ENCODE measurements at regions not wholly inside any gene's neighbourhood (a gene's known extent, or its start where the extent isn't known, plus 50 kb on each side); places are given as distances from the start of the nearest gene placed in this dataset.

- no peak for TF ChIP-seq SP3 (tag by site-specific recombination; IDR thresholded peaks at IDR 0.05)
- no peak for TF ChIP-seq ZNF24 (tag by site-specific recombination; IDR thresholded peaks at IDR 0.05)
- no peak for TF ChIP-seq ZNF747 (tag by site-specific recombination; IDR thresholded peaks at IDR 0.05)
- TF ChIP-seq BCL11A (tag by site-specific recombination; IDR thresholded peaks at IDR 0.05; ENCODE audit: low read depth): no peak
- TF ChIP-seq ZNF600 (tag by site-specific recombination; IDR thresholded peaks at IDR 0.05): no peak
- no peak for TF ChIP-seq KLF7 (tag by site-specific recombination; IDR thresholded peaks at IDR 0.05; ENCODE audit: borderline replicate concordance)
- TF ChIP-seq HOXD13 (CRISPR knock-in tag; IDR thresholded peaks at IDR 0.05; ENCODE audit: borderline replicate concordance): no peak
- no peak for TF ChIP-seq ZIC2 (tag by site-specific recombination; IDR thresholded peaks at IDR 0.05)
- no peak for TF ChIP-seq IKZF3 (tag by site-specific recombination; IDR thresholded peaks at IDR 0.05)
- no peak for TF ChIP-seq ZNF843 (tag by site-specific recombination; IDR thresholded peaks at IDR 0.05)
- TF ChIP-seq ZNF426 (tag by site-specific recombination; IDR thresholded peaks at IDR 0.05): no peak
- no peak for TF ChIP-seq ZSCAN5A (tag by site-specific recombination; IDR thresholded peaks at IDR 0.05)
- TF ChIP-seq ZNF26 (tag by site-specific recombination; IDR thresholded peaks at IDR 0.05): no peak
- TF ChIP-seq ZNF211 (tag by site-specific recombination; IDR thresholded peaks at IDR 0.05; ENCODE audit: low read depth): no peak
- TF ChIP-seq FEZF1 (tag by site-specific recombination; IDR thresholded peaks at IDR 0.05): no peak
- no peak for TF ChIP-seq ZBTB7A (tag by site-specific recombination; IDR thresholded peaks at IDR 0.05; ENCODE audit: low read depth)
- no peak for TF ChIP-seq ZNF792 (tag by site-specific recombination; IDR thresholded peaks at IDR 0.05)
- no peak for TF ChIP-seq ZNF114 (tag by site-specific recombination; IDR thresholded peaks at IDR 0.05)
- TF ChIP-seq ZBTB10 (tag by site-specific recombination; IDR thresholded peaks at IDR 0.05): no peak
- no peak for TF ChIP-seq ZNF670 (tag by site-specific recombination; IDR thresholded peaks at IDR 0.05; ENCODE audit: low read depth)
- CTCF ChIA-PET: interaction anchor here (0.6 kb wide), 1 partner anchor 197 kb away, joined by 3 read pairs; no protein-coding TSS in a partner anchor
- Histone ChIP-seq H3K9me3 (ENCODE audit: control insufficient read depth, insufficient read depth, low read depth, low read length) (no peaks in the 10 kb centered on the region), H3K36me3 (ENCODE audit: control insufficient read depth in 2 of 2, insufficient read depth in 1 of 2, low read length in 2 of 2) (no peaks in the 10 kb centered on the region), H3K4me1 (ENCODE audit: control insufficient read depth, insufficient read depth, low read length) (no peaks in the 10 kb centered on the region), H3K4me3 (ENCODE audit: low read depth, low read length) (no peak overlapping the region), H3K27ac (ENCODE audit: extremely low read depth, low read depth, low read length) (no peak overlapping the region)
- POLR2A ChIA-PET: no interaction called here
These were observed 1877.7 kb upstream of the ACO1 start for GRCh38 chr9:30506749-30507148.

- POLR2A ChIA-PET: no interaction called here
- Histone ChIP-seq H3K27ac (ENCODE audit: extremely low read depth, low read depth, low read length) (no peak overlapping the region), H3K4me1 (ENCODE audit: control insufficient read depth, insufficient read depth, low read length) (no peaks in the 10 kb centered on the region), H3K4me3 (ENCODE audit: low read depth, low read length) (no peak overlapping the region), H3K9me3 (ENCODE audit: control insufficient read depth, insufficient read depth, low read depth, low read length) (no peaks in the 10 kb centered on the region), H3K36me3 (ENCODE audit: control insufficient read depth in 2 of 2, insufficient read depth in 1 of 2, low read length in 2 of 2) (no peaks in the 10 kb centered on the region)
- CTCF ChIA-PET: interaction anchor here (0.6 kb wide), 1 partner anchor 197 kb away, joined by 3 read pairs; no protein-coding TSS in a partner anchor
- TF ChIP-seq ZNF214 (tag by site-specific recombination; IDR thresholded peaks at IDR 0.05; ENCODE audit: borderline replicate concordance) (no peak), ELK4 (IDR thresholded peaks at IDR 0.05; ENCODE audit: borderline replicate concordance, low read depth, low read length) (no peak), PATZ1 (tag by site-specific recombination; IDR thresholded peaks at IDR 0.05) (no peak), ZNF777 (tag by site-specific recombination; IDR thresholded peaks at IDR 0.05; ENCODE audit: borderline replicate concordance) (no peak), ZNF292 (tag by site-specific recombination; IDR thresholded peaks at IDR 0.05; ENCODE audit: borderline replicate concordance, low read depth) (no peak), MZF1 (tag by site-specific recombination; IDR thresholded peaks at IDR 0.05; ENCODE audit: borderline replicate concordance) (no peak), ZNF175 (tag by site-specific recombination; IDR thresholded peaks at IDR 0.05) (no peak), ZNF629 (tag by site-specific recombination; IDR thresholded peaks at IDR 0.05) (no peak), GFI1B (tag by site-specific recombination; IDR thresholded peaks at IDR 0.05) (no peak), ZNF184 (tag by site-specific recombination; IDR thresholded peaks at IDR 0.05) (no peak)
These were observed 1877.3 kb upstream of the ACO1 start for GRCh38 chr9:30507166-30507565.

Measured in HEK293 (cell line).